Activated CD8-positive, alpha-beta memory T cell treated with anti-CD3 and anti-CD28 coated beads, Interleukin-2, amount 50 U/mL, for 4 hours (primary cell): ENCODE measurements at regions not wholly inside any gene's neighbourhood (a gene's known extent, or its start where the extent isn't known, plus 50 kb on each side); places are given as distances from the start of the nearest gene placed in this dataset.
"Not testable (repeated sequence)": the region's sequence is repeated elsewhere in the genome, so short reads cannot be mapped to it uniquely, and the experiment has no call there.

Experiments used
- DNase-seq: peaks from one replicate; pipeline ENCODE4 v3.0.0-alpha.2; 2020

DNA sequence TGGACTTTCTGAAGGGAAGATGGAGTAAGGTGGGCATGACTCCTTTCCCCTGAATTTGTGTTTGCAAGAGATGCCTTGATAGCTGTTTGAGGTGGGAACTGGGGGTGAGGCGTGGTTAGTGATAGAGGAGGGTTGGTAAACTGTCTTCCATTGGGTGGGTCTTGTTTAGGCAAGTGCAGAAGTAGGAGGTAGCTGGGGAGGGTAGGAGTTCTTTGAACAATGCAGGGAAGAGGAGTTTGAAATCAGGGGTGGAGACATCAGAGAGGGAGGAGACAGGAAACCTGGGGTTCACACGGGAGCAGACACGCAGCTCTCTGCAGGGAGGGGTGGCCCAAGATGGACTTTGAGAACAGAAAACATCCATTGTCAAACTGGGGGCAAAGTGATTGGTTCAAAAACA, 267.1 kb downstream of the TSN start:
- DNase-seq, result no peak

DNA sequence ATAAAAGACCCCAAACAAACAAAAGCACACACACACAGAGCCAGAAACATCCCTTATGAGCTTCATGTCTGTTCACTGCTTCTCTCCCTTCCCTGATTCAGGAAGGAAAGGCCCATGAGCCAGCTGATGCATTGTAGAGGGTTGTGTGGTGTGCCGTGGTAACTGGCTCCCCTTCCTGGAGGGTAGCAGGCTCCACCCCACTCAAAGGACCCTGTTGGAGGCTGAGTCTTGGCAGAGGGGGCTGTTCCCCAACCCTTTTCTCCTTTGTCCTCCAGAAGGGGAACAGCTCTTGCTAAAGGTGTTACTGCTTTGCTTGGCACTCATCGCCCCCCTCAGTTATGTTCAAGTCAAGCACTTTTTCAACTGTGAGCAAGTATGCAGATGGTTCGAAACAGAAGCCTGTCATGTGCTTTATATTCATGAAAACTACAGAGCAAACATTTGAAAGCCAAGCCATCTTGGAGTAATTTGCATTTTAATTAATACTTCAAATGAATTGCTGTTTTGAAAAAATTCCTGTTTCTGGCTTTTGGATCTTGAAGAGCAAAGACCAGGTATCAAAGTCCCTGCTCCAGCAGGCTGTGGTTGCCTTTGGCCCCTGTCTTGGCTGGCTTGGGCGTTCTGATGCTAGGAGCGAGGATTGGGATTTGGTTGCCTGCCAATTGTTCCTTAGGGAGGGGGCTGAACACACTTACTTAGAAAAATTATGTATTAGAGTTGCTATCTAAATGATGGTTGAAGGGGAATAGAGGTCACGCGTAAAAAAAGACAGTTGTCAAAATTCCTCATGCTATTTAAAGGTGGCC, 267.8 kb downstream of the TSN start:
- DNase-seq, result no peak

DNA sequence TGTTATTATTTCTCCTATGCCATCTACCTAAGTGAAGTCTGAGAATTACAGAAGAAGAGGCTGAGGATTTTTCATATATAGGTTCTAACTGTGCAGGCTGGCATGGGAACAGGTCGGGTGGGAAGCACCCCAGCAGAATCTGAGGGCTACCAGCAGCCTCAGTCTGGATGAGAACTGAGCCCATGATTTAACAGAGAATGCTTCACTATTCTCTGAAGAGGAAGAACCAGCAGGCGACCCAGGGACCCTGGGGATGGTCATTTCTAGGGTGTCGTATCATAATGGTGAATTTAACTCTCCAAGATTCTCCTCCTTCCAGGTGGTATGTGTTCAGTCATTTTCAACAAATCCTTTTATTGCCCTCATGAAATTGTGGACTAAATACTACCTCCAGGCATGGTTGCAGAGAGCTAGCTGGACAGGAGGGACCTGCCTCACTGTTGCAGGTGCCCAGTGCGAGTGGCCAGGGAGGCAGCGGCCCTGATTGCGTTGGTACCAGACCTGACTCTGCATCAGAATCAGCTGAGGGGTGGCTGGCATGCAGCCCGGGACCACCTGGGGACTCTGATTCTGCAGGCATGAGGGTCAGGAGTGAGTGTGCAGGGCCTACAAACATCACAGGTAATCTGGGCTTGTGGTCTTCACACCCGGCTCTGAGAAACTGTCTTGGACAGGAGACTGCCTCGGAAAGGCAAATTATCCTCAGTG, 272.2 kb downstream of the TSN start:
- DNase-seq, result no peak

DNA sequence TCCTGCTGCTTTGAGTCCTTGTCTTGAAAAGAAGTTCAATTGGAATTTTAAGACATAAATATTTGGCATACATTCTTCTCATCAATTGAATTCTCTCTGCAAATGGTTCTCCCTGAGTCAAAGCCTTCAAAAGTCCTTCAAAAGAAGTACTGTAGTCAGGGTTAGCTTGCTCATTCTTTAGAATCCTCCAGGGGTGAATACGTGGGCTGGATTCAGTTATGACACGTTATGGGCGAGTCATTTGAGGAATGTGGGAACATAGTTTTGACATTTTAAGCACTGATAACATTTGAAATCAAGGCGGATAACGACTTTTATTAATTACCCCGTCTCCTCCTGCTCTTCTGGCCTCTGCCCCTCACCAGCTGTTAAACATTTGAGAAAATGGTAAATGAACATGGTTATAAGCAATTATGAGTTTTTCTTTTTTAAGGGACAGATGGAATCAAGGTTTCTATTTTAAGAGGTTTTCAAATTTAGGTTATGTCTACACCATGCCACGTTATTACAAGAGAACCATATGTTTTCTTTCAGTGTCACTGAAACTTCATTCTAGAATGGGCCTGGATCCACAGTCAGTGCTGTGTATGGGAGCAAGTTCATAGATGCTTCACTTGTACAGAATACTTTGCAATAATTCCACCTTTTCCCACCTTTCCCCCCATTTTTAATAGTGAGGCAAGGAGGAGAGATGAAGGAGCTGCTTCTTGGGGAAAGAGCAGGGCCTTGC, 273.1 kb downstream of the TSN start:
- no peak for DNase-seq

DNA sequence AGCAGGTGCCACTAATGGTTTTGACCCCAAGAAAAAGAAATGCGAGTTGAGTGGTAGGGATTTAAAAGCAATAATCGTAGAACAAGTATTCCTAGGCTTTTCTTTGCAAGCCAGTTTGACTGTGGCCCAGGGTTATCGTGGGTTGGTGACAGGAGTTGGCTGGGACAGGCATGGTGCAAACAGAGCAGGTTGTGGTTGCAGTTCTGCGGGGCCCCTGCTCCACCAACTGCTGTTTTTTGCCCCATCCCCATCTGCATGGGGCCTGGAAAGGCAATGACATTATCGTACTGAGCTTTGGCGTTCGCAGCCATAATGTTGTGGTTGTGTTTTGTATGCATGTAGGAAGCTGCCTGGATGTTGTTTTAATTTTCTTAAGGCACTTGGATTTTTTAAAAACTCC, 274.0 kb downstream of the TSN start:
- no peak for DNase-seq

DNA sequence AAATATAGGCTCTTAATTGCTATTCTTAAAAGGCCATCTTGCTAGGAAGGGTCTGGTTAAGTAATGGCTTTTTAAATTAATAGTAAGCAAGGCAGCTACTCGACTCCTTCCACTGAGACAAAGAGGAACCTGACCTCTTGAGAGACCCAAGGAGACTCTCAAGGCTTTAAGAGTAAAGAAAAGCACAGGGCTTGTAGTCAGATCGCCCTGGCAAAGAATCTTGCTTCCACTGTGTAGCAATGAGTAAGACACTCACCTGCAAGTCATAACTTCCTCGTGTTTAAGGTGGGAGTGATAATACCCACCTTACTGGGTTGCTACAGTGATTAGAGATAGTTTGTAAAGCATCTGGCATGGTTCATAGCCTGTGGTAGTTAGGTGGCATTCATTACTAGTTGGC, 274.5 kb downstream of the TSN start:
- DNase-seq, result no peak

DNA sequence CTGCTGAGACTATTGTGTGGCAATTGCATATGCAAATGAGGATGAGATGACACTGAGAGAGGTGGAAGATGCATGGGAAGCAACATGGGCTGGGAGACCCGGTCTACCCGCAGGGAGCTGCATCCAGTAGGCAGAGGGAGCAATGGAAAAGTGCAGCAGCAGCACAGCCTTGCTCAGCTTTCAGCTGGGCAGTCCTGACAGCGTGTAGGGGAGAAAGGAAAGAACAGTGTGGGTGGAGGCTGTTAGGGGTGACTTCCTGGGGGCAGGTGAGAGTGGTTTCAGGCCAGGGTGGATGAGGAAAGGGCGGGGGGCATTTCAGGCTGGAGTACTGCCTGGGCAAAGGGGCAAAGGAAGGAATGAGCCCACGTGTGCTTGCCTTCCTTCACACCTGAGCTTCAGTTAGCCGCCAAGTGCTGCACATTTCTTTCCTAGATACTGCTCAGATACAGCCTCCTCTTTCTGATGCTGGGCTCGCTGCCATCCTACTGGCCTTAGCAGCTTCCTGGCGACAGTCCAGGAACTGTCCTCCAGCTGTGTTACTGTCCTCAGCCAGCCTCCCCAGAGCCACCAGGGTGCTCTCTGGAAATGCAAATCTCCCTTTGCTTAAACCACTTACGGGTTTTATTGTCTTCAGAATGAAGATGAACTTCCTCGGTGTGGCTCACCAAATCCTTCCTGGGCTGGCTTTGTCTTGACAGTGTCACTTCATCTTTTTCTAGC, 276.3 kb downstream of the TSN start:
- DNase-seq, result no peak

DNA sequence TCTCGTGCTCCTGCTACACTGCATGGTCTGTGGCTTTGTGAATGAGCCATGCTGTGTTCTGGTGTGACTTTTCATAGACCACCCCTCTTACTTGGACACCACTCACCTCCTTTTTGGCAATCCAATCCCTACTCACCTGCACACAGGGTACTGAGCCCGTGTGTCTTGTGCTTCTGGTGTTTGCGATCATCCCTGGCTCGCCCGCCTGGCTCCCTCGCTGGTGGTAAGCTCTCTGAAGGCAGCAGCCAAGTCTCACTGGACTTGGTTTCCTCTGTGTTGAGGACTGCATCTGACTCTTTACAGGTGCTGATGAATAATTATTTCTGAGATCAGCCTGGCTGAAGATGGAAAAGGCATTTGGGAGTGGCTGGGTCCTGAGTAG, 276.8 kb downstream of the TSN start:
- DNase-seq, result no peak

DNA sequence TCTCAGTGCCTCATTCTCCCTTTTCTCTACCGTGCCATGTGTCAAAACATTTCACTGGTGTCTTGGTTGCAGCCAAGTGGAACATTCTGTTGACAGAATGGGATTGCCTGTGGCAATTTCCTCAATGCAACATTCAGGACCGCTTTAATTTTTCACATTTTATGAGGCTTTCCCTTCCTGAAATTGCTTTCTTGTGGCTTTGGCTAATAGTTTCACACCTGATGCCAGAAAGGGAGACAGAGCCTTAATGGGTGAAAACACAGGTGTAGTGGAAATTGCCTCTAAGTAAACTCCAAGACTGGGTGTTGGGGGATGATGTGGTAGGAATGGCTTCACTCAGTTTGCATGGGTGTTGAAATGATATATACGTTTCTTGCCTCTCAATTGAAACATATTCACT, 278.3 kb downstream of the TSN start:
- DNase-seq, result no peak

DNA sequence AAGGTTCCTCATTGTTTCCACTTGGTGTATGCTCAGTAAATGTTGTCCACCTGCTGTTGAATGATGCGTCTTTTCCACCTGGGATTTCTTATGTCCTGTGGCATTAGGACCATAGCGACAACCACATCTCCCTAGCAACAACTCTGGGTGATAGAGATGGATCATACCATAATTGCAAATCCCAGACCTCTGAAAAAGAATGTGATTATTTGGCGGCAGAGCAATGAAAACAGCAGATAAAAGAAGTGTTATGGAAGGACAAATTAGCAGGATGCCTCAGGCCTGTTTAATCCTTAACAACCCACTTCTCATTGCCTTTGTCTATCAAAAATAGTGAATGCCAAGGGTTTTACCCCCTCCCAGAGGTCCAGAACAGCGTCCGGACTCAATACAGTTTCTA, 278.9 kb downstream of the TSN start:
- no peak for DNase-seq

DNA sequence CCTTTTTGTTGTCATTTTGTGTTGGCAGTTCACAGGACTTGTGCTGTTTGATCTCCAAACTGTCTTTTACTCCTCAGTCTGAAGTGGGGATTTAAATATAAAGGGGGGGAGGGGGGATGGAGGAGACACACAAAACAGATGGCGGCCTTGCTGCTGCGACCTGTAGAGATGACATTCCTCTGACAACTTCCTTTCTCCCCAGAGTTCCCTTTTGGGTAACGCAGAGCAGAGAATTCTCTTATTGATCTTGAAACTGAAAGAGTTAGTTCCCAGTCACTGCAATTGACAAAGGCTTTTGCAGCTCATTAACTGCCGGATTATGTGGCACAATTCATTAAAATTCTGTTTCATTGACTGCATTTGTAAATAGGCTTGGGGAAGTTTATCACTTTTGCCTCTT, 279.3 kb downstream of the TSN start:
- no peak for DNase-seq

DNA sequence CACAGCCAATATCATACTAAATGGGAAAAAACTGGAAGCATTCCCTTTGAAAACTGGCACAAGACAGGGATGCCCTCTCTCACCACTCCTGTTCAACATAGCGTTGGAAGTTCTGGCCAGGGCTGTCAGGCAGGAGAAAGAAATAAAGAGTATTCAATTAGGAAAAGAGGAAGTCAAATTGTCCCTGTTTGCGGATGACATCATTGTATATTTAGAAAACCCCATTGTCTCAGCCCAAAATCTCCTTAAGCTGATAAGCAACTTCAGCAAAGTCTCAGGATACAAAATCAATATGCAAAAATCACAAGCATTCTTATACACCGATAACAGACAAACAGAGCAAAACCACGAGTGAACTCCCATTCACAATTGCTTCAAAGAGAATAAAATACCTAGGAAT, 283.4 kb downstream of the TSN start:
- DNase-seq, result not testable (repeated sequence)

DNA sequence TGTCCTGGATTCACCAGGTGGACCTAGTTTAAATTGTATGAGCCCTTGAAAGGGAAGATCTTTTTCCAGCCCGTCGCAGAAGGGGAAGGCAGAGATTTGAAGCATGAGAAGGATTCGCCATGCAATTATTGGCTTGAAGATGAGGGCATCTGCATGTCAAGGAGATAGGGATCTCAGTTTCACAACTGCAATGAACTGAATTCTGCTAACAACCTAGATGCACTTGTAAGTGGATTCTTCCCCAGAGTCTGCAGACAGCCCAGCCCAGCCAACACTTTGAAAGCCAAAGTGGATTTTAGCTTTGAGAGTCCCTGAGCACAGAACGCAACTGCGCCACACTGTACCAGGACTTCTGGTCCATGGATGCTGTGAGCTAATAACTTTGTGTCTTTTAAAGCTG, 286.0 kb downstream of the TSN start:
- DNase-seq, result no peak

DNA sequence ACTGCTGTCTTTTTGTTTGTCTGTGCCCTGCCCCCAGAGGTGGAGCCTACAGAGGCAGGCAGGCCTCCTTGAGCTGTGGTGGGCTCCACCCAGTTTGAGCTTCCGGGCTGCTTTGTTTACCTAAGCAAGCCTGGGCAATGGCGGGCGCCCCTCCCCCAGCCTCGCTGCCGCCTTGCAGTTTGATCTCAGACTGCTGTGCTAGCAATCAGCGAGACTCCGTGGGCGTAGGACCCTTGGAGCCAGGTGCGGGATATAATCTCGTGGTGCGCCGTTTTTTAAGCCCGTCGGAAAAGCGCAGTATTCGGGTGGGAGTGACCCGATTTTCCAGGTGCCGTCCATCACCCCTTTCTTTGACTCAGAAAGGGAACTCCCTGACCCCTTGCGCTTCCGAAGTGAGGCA, 296.2 kb downstream of the TSN start:
- not testable (repeated sequence) for DNase-seq

DNA sequence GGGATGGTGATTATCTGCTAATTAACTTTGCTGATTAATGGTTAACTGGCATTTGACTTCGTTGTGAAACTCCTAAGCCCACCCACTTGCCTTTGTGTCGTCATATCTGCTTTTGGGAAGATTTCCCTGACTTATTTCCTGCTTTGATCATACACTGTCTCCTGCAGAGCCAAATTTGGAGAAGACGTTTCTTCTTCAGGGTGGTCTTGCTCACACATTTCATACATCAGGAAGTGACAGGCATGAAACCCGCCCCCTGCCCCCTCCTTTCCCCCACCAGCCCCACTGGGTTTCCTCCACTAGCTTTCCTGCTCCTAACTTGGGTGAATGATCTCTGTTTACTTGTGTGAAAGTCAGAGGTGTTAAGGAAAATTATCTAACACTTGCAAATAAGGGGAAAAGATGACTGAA, 300.1 kb downstream of the TSN start:
- no peak for DNase-seq

DNA sequence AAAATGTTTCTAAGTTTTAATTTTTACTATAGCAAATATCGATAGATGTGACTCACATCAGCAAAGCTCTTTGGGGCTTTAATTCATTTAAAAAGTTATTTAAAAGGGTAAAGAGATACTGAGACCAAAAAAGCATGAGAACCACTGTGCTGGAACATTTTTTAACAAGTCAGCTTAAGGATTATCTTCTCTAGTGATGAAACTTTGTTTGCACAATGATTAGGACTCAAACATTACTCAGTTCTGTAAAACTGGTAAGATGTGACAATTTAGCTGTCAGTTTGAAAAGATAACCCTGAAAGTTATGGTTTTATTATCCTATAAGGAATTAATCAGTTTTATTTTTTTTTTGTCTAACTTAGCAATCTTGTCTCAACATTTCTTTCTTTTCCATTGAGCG, 301.4 kb downstream of the TSN start:
- no peak for DNase-seq

DNA sequence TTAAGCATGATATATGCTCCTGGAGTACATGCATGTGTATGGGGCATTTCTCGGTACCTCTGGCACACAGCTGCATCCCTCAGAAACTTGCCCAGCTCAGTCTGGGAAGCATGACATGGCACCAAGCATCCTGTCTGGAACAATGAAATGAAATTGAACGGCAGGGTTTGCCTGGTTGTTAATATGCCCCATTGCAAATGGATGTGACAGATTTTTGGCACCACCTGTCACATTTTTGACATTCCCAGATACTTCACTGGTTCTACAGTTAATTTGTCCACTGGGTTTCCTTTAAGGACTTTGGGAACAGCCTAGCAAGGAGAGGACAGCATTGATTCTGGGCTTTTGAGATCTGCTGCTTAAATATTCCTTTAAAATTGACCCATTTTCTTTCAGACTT, 305.8 kb downstream of the TSN start:
- DNase-seq, result no peak

DNA sequence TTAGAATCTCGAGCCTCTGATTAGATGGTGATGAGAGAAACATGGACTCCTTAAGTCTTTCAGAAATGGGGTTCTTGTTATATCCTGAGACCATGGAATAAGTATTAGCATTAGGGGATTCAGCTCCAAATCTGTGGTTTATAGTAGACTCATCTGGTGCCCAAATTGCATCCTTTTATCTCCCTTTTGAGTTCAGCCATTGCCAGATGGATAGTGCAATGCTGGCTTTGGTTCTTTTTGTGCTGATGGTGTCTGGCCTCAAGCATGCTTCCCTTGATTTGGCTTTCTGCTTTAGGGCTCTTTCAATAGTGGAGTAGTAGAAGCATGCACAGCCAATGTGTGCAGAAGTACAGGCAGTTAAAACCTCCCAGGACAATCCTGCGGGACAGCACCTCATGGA, 306.4 kb downstream of the TSN start:
- DNase-seq, result no peak

DNA sequence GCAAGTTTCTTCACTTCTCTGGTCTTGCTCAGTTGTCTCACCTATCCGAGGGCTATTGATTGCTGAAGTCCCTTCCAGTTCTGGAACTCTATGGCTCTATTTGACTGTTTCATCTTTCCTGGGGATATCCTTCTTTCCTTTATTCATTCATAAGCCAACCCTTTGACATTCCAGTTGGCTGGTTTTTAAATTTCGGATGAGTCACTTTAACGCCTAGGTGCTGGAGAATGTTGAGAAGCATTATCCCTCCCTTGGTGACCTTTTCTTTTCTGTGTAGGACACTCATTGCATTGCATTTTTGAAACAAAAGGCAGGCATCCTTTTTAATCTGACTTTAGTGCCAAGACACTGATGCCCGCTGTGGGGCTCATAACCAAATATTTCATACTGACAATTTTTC, 307.1 kb downstream of the TSN start:
- DNase-seq, result no peak

DNA sequence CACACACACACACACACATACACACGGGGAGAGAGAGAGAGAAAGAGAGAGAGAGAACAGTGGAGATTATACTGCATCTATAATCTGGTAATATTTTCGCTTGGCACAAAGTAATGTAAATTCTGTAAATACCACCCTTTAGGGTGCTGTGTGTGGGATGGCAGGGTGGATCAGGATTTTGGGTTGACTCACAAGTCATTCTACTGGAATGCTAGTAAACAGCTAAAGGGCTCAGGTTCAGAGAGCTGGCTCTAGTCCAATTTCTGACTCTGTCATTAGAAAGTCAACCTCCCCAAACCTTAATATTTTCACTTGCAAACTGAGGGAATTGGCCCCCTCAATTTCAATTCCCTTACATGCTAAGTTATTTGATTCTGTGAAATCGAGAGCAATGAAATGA, 308.3 kb downstream of the TSN start:
- no peak for DNase-seq

DNA sequence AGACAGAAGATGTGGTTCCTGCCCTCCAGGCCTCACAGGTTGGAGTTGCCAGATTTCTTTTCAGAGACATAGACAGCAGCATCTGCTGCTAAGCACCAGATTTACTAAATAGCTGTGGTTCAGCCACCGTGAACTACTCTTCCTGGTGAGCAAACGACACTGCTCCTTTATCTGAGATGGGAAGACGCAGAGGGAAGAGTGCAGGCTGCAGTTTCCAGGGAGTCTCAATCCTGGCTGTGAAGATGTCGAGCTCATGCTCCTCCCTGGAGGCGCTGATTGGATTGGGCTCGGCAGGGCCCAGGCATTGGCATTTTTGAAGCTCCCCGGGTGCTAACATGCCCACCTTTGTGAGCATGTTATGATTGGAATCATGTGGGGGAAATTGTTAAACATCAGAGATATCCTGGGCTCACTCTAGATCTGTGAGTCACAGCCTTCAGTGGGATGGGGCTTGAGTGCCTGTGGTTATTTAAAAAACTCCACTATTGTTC, 314.8 kb downstream of the TSN start:
- DNase-seq, result no peak

DNA sequence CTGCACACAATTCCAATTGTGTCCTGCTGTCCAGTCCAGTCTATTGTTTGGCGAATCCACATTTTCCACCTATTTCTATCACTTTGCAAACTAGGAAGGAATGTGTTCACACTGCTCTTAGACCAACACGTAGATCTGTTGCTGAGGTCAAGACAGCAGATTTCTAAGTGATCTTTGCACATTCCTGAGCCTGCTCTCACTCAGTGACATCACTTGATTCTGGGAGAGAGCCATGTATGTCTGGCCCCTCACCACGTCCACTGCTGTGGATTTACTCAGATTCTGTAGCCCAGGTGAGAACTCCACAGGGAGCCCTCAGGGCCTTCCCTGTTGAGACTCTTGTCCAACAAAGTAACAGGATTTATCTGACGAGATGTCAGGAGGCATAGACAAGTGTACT, 317.2 kb downstream of the TSN start:
- DNase-seq, result no peak

DNA sequence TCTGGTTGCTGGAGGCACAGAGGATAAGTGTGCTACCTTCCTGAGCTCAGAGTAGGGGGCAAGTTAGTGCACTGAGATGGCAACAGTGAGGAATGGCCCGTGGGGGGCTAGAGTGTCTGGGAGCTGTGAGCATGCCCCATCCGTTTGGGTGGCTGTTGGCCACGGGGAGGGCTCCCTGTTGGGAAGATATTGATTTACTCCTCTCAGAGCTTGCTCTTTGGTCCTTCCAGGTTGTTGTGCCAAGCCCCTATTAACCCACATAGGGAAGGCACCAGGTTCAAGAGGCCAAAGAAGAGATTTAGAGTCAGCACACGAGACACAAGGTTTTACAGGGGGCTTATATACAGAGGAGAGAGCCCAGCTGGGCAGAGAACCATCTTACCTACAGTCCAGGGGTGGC, 318.8 kb downstream of the TSN start:
- DNase-seq, result no peak
